ENCODE measurements at regions not wholly inside any gene's neighbourhood (a gene's known extent, or its start where the extent isn't known, plus 50 kb on each side); places are given as distances from the start of the nearest gene placed in this dataset.

GRCh38 chr1:98813738-98814309 lies 152.3 kb downstream of the SNX7 start:
- TF ChIP-seq EZH2phosphoT487 (IDR thresholded peaks at IDR 0.05; ENCODE audit: insufficient read depth, low read depth): no peak
- no peak for TF ChIP-seq EZH2 (IDR thresholded peaks at IDR 0.05; ENCODE audit: insufficient read depth, poor library complexity, severe bottlenecking)
